GM21576 (cell line): ENCODE measurements at regions not wholly inside any gene's neighbourhood (a gene's known extent, or its start where the extent isn't known, plus 50 kb on each side); places are given as distances from the start of the nearest gene placed in this dataset.

Experiments used
- ATAC-seq: cut with Tn5 transposase; IDR thresholded peaks from one replicate; pipeline ENCODE4 v1.9.1; 2021; ENCODE audit warnings: mild to moderate bottlenecking, moderate library complexity; ENCODE audit not compliant: unreplicated experiment

GRCh38 chr16:52237823-52238222, 309.1 kb downstream of the TOX3 start:
- ATAC-seq = no peak

- no peak for ATAC-seq
Measured at GRCh38 chr16:52235186-52235585, 311.8 kb downstream of the TOX3 start.

GRCh38 chr16:52234626-52235025, 312.3 kb downstream of the TOX3 start:
- ATAC-seq = no peak

- no peak for ATAC-seq
Measured at GRCh38 chr16:52229471-52229870, 317.5 kb downstream of the TOX3 start.

GRCh38 chr16:52227851-52228250, 319.1 kb downstream of the TOX3 start:
- no peak for ATAC-seq

GRCh38 chr16:52212841-52213240, 334.1 kb downstream of the TOX3 start:
- no peak for ATAC-seq

GRCh38 chr16:52209227-52209626, 337.7 kb downstream of the TOX3 start:
- ATAC-seq = no peak

- no peak for ATAC-seq
Measured at GRCh38 chr16:52203096-52203495, 343.8 kb downstream of the TOX3 start.

- no peak for ATAC-seq
Measured at GRCh38 chr16:52193441-52193840, 353.5 kb downstream of the TOX3 start.

- peak; percentile 50 for ATAC-seq
Measured at GRCh38 chr16:52191531-52192134, 355.3 kb downstream of the TOX3 start.

- no peak for ATAC-seq
Measured at GRCh38 chr16:52184336-52184735, 362.6 kb downstream of the TOX3 start.

- ATAC-seq = no peak
Measured at GRCh38 chr16:52182840-52183239, 364.1 kb downstream of the TOX3 start.

- no peak for ATAC-seq
Measured at GRCh38 chr16:52174168-52174567, 372.8 kb downstream of the TOX3 start.

GRCh38 chr16:52171481-52171880, 375.5 kb downstream of the TOX3 start:
- ATAC-seq = no peak

GRCh38 chr16:52167328-52167727, 379.6 kb downstream of the TOX3 start:
- no peak for ATAC-seq

- no peak for ATAC-seq
Measured at GRCh38 chr16:52165961-52166360, 381.0 kb downstream of the TOX3 start.

GRCh38 chr16:52149003-52149402, 397.9 kb downstream of the TOX3 start:
- no peak for ATAC-seq

- ATAC-seq = no peak
Measured at GRCh38 chr16:52141871-52142270, 405.1 kb downstream of the TOX3 start.

- ATAC-seq = no peak
Measured at GRCh38 chr16:52128361-52128760, 418.6 kb downstream of the TOX3 start.

GRCh38 chr16:52123842-52124241, 423.1 kb downstream of the TOX3 start:
- ATAC-seq = no peak

GRCh38 chr16:52123061-52123839, 423.7 kb downstream of the TOX3 start:
- ATAC-seq = no peak

- ATAC-seq = no peak
Measured at GRCh38 chr16:52117171-52117570, 429.8 kb downstream of the TOX3 start.

GRCh38 chr16:52114379-52114778, 432.6 kb downstream of the TOX3 start:
- no peak for ATAC-seq
